Progenitor cell of endocrine pancreas (in vitro differentiated cells): ENCODE measurements at regions not wholly inside any gene's neighbourhood (a gene's known extent, or its start where the extent isn't known, plus 50 kb on each side); places are given as distances from the start of the nearest gene placed in this dataset.

ENCODE experiments used
- DNase-seq: peaks from one replicate; pipeline ENCODE4 v3.0.0; 2021; ENCODE audit warnings: low spot score; ENCODE audit not compliant: unreplicated experiment
- H3K27ac Mint-ChIP-seq: 2 replicates; pipeline ENCODE4 v1.8.0; 2021; ENCODE audit warnings: mild to moderate bottlenecking, moderate library complexity, mixed read lengths
- H3K27me3 Mint-ChIP-seq: 2 replicates; pipeline ENCODE4 v1.8.0; 2021; ENCODE audit warnings: mixed read lengths
- H3K36me3 Mint-ChIP-seq: 2 replicates; pipeline ENCODE4 v1.8.0; 2022; ENCODE audit warnings: mixed read lengths; ENCODE audit not compliant: insufficient read depth
- H3K4me1 Mint-ChIP-seq: 2 replicates; pipeline ENCODE4 v1.8.0; 2021; ENCODE audit warnings: low read depth, mixed read lengths
- H3K4me3 Mint-ChIP-seq: 2 replicates; pipeline ENCODE4 v1.8.0; 2021; ENCODE audit warnings: low read depth, mild to moderate bottlenecking, moderate library complexity, mixed read lengths
- H3K9me3 Mint-ChIP-seq: 2 replicates; pipeline ENCODE4 v1.8.0; 2021; ENCODE audit warnings: low read depth, mixed read lengths
- CTCF ChIP-seq: fragments of 200-600 bp; sonication (generic); IDR thresholded peaks from one replicate; pipeline ENCODE4 v1.5.0; 2021; ENCODE audit warnings: antibody characterized with exemption, mild to moderate bottlenecking; ENCODE audit not compliant: unreplicated experiment

- H3K4me3 Mint-ChIP-seq = no peak overlapping the region
- no peak for DNase-seq
- no peaks in the 10 kb centered on the region for H3K36me3 Mint-ChIP-seq
- no peaks in the 10 kb centered on the region for H3K27me3 Mint-ChIP-seq
- no peak overlapping the region for H3K27ac Mint-ChIP-seq
- H3K4me1 Mint-ChIP-seq = peaks cover 1% of the 10 kb centered on the region
- no peak for TF ChIP-seq CTCF
- H3K9me3 Mint-ChIP-seq = no peaks in the 10 kb centered on the region
Measured at GRCh38 chr7:46763344-46763743, 818.6 kb downstream of the TNS3 start.

- H3K4me1 Mint-ChIP-seq = peaks cover 1% of the 10 kb centered on the region
- H3K27me3 Mint-ChIP-seq = no peaks in the 10 kb centered on the region
- TF ChIP-seq CTCF = no peak
- H3K4me3 Mint-ChIP-seq = no peak overlapping the region
- no peak overlapping the region for H3K27ac Mint-ChIP-seq
- no peaks in the 10 kb centered on the region for H3K9me3 Mint-ChIP-seq
- H3K36me3 Mint-ChIP-seq = no peaks in the 10 kb centered on the region
- no peak for DNase-seq
Measured at GRCh38 chr7:46759711-46760480, 822.0 kb downstream of the TNS3 start.

GRCh38 chr7:46756996-46757395 is 824.9 kb downstream of the TNS3 start:
- H3K4me3 Mint-ChIP-seq = no peak overlapping the region

GRCh38 chr7:46756256-46756655 is 825.7 kb downstream of the TNS3 start:
- H3K9me3 Mint-ChIP-seq = no peaks in the 10 kb centered on the region
- no peaks in the 10 kb centered on the region for H3K4me1 Mint-ChIP-seq
- no peak for DNase-seq
- no peaks in the 10 kb centered on the region for H3K27me3 Mint-ChIP-seq
- H3K4me3 Mint-ChIP-seq = no peak overlapping the region
- no peak overlapping the region for H3K27ac Mint-ChIP-seq
- TF ChIP-seq CTCF = no peak
- no peaks in the 10 kb centered on the region for H3K36me3 Mint-ChIP-seq

More at GRCh38 chr7:46756996-46757395, 824.9 kb downstream of the TNS3 start:
- no peaks in the 10 kb centered on the region for H3K36me3 Mint-ChIP-seq
- H3K4me1 Mint-ChIP-seq = no peaks in the 10 kb centered on the region
- TF ChIP-seq CTCF = no peak
- H3K9me3 Mint-ChIP-seq = no peaks in the 10 kb centered on the region
- no peaks in the 10 kb centered on the region for H3K27me3 Mint-ChIP-seq
- no peak for DNase-seq
- H3K27ac Mint-ChIP-seq = no peak overlapping the region

- no peaks in the 10 kb centered on the region for H3K36me3 Mint-ChIP-seq
- H3K27me3 Mint-ChIP-seq = no peaks in the 10 kb centered on the region
- no peak overlapping the region for H3K27ac Mint-ChIP-seq
- no peak for TF ChIP-seq CTCF
- no peak for DNase-seq
- H3K4me1 Mint-ChIP-seq = no peaks in the 10 kb centered on the region
- no peaks in the 10 kb centered on the region for H3K9me3 Mint-ChIP-seq
- no peak overlapping the region for H3K4me3 Mint-ChIP-seq
Measured at GRCh38 chr7:46755120-46756034, 826.5 kb downstream of the TNS3 start.
